ENCODE measurements at regions not wholly inside any gene's neighbourhood (a gene's known extent, or its start where the extent isn't known, plus 50 kb on each side); places are given as distances from the start of the nearest gene placed in this dataset.
"Not testable (repeated sequence)": the region's sequence is repeated elsewhere in the genome, so short reads cannot be mapped to it uniquely, and the experiment has no call there.

- no peak for TF ChIP-seq CTCF (conservative IDR thresholded peaks at IDR 0.05)
- Mint-ChIP-seq H3K9me3 (no peaks in the 10 kb centered on the region), H3K27me3 (ENCODE audit: low read depth) (no peaks in the 10 kb centered on the region), H3K27ac (ENCODE audit: unreplicated experiment) (no peak overlapping the region), H3K4me3 (no peak overlapping the region), H3K36me3 (ENCODE audit: low read depth) (no peaks in the 10 kb centered on the region), H3K4me1 (no peaks in the 10 kb centered on the region)
- DNase-seq (ENCODE audit: low read depth, low spot score) = no peak
These were observed 314.6 kb downstream of the THBS2 start for GRCh38 chr6:168939041-168939440.

GRCh38 chr6:168938546-168938945 is 315.1 kb downstream of the THBS2 start:
- H3K9me3 Mint-ChIP-seq = no peaks in the 10 kb centered on the region
- no peak overlapping the region for H3K27ac Mint-ChIP-seq (ENCODE audit: unreplicated experiment)
- no peaks in the 10 kb centered on the region for H3K27me3 Mint-ChIP-seq (ENCODE audit: low read depth)
- no peaks in the 10 kb centered on the region for H3K36me3 Mint-ChIP-seq (ENCODE audit: low read depth)
- no peak for DNase-seq (ENCODE audit: low read depth, low spot score)
- TF ChIP-seq CTCF (conservative IDR thresholded peaks at IDR 0.05) = no peak
- H3K4me3 Mint-ChIP-seq = no peak overlapping the region
- H3K4me1 Mint-ChIP-seq = no peaks in the 10 kb centered on the region

- H3K27ac Mint-ChIP-seq (ENCODE audit: unreplicated experiment) = no peak overlapping the region
- H3K27me3 Mint-ChIP-seq (ENCODE audit: low read depth) = no peaks in the 10 kb centered on the region
- no peak for DNase-seq (ENCODE audit: low read depth, low spot score)
- H3K4me1 Mint-ChIP-seq = no peaks in the 10 kb centered on the region
- H3K36me3 Mint-ChIP-seq (ENCODE audit: low read depth) = no peaks in the 10 kb centered on the region
- no peak overlapping the region for H3K4me3 Mint-ChIP-seq
- no peak for TF ChIP-seq CTCF (conservative IDR thresholded peaks at IDR 0.05)
- peaks cover 3% of the 10 kb centered on the region for H3K9me3 Mint-ChIP-seq
These were observed 316.6 kb downstream of the THBS2 start for GRCh38 chr6:168937054-168937453.

- no peaks in the 10 kb centered on the region for H3K4me1 Mint-ChIP-seq
- DNase-seq (ENCODE audit: low read depth, low spot score) = no peak
- H3K27ac Mint-ChIP-seq (ENCODE audit: unreplicated experiment) = no peak overlapping the region
- TF ChIP-seq CTCF (conservative IDR thresholded peaks at IDR 0.05) = no peak
- H3K9me3 Mint-ChIP-seq = peaks cover 7% of the 10 kb centered on the region
- no peaks in the 10 kb centered on the region for H3K27me3 Mint-ChIP-seq (ENCODE audit: low read depth)
- peaks cover 3% of the 10 kb centered on the region for H3K36me3 Mint-ChIP-seq (ENCODE audit: low read depth)
- no peak overlapping the region for H3K4me3 Mint-ChIP-seq
These were observed 318.0 kb downstream of the THBS2 start for GRCh38 chr6:168935628-168936010.

GRCh38 chr6:168934660-168935627 is 318.7 kb downstream of the THBS2 start:
- peaks cover 9% of the 10 kb centered on the region for H3K9me3 Mint-ChIP-seq
- peaks cover 5% of the 10 kb centered on the region for H3K36me3 Mint-ChIP-seq (ENCODE audit: low read depth)

GRCh38 chr6:168932171-168932570 is 321.5 kb downstream of the THBS2 start:
- DNase-seq (ENCODE audit: low read depth, low spot score); H3K27me3 Mint-ChIP-seq (ENCODE audit: low read depth); H3K9me3 Mint-ChIP-seq; H3K4me1 Mint-ChIP-seq; H3K4me3 Mint-ChIP-seq; H3K27ac Mint-ChIP-seq (ENCODE audit: unreplicated experiment); H3K36me3 Mint-ChIP-seq (ENCODE audit: low read depth): not testable (repeated sequence)

More at GRCh38 chr6:168934660-168935627, 318.7 kb downstream of the THBS2 start:
- TF ChIP-seq CTCF (conservative IDR thresholded peaks at IDR 0.05) = no peak
- Mint-ChIP-seq H3K27ac (ENCODE audit: unreplicated experiment) (no peak overlapping the region), H3K27me3 (ENCODE audit: low read depth) (no peaks in the 10 kb centered on the region), H3K4me3 (no peak overlapping the region), H3K4me1 (no peaks in the 10 kb centered on the region)
- DNase-seq (ENCODE audit: low read depth, low spot score) = no peak

GRCh38 chr6:168931072-168931471 is 322.6 kb downstream of the THBS2 start:
- H3K4me1 Mint-ChIP-seq; DNase-seq (ENCODE audit: low read depth, low spot score); H3K27ac Mint-ChIP-seq (ENCODE audit: unreplicated experiment); H3K27me3 Mint-ChIP-seq (ENCODE audit: low read depth); H3K4me3 Mint-ChIP-seq; H3K36me3 Mint-ChIP-seq (ENCODE audit: low read depth); H3K9me3 Mint-ChIP-seq: not testable (repeated sequence)

Measured in neural crest cell (in vitro differentiated cells).